Right atrium auricular region (tissue), 2 donors: ENCODE measurements at regions not wholly inside any gene's neighbourhood (a gene's known extent, or its start where the extent isn't known, plus 50 kb on each side); places are given as distances from the start of the nearest gene placed in this dataset.

Source experiments
- DNase-seq: peaks from one replicate; pipeline ENCODE4 v3.0.0-alpha.2; 2019; ENCODE audit warnings: low spot score
- H3K27ac ChIP-seq, 2 donors: fragments of 200-600 bp; sonication (generic); 1 replicate in 1 of 2; 2 replicates in 1 of 2; pipeline ENCODE4 v1.5.1; 2016 to 2019
- H3K27me3 ChIP-seq, 2 donors: fragments of 200-600 bp; sonication (generic); one replicate each; pipeline versions ENCODE4 v1.5.1 to v1.6.0; 2017 to 2019
- H3K36me3 ChIP-seq: fragments of 200-600 bp; sonication (generic); one replicate; pipeline ENCODE4 v1.5.1; 2016
- H3K4me1 ChIP-seq, 2 donors: fragments of 200-600 bp; sonication (generic); one replicate each; pipeline versions ENCODE4 v1.5.1 to v1.6.0; 2017 to 2019
- H3K4me3 ChIP-seq, 2 donors: fragments of 200-600 bp; sonication (generic); 1 replicate in 1 of 2; 2 replicates in 1 of 2; pipeline ENCODE4 v1.5.1; 2017 to 2019; ENCODE audit warnings: mild to moderate bottlenecking in 1 of 2, moderate library complexity in 1 of 2
- H3K9me3 ChIP-seq, 2 donors: fragments of 200-600 bp; sonication (generic); one replicate each; pipeline ENCODE4 v1.5.1; 2019
- TF ChIP-seq, protein P1 (sequence below), 2 donors: fragments of 200-600 bp; sonication (generic); IDR thresholded peaks; one replicate each; pipeline ENCODE4 v1.5.1; 2019; ENCODE audit warnings: antibody characterized with exemption in 2 of 2

DNA sequence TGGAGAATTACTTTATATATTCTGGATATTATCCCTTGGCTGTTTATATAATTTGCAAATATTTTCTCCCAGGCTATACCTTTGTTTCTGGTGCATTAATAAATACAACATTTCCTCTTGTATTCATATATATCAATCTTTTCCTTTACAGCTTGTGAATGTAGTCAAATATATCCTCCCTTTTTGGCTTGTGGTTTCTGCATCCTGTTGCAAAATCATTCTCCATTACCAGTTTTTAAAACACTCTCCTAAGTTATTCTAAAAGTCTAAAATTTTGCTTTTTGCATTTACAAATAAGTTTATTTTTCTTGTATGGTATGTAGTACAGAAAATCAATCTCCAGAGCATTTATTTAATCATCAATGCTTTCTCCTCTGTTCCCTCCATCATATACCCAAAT, 909.4 kb downstream of the ADGRL2 start:
- H3K9me3 ChIP-seq, result peaks cover 0 to 12% of the 10 kb centered on the region in 2 donors

DNA sequence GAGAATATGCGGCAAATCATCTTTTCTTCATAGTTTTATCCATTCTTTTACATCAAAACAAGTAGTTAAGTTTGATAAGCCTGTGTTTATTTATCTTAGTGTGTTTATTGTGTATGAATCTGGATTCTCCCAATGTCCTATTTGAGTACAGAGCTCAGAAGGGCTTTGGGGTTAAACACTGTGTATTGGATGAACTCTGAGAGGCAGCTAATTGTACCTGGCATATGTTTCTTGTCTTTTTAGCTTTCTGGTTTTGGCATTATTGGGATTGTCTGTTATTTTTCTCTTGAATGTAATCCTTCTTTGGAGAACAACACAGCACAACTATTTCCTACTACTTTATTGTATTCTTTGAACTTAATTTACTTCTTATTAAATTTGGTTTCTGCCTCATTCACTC, 906.9 kb downstream of the ADGRL2 start:
- Histone ChIP-seq H3K36me3 (no peaks in the 10 kb centered on the region), H3K27me3 (no peaks in the 10 kb centered on the region), H3K4me1 (no peaks in the 10 kb centered on the region), H3K4me3 (no peak overlapping the region), H3K9me3 (no peaks in the 10 kb centered on the region), H3K27ac (no peak overlapping the region)
- DNase-seq, result no peak
- TF ChIP-seq, protein P1, sequence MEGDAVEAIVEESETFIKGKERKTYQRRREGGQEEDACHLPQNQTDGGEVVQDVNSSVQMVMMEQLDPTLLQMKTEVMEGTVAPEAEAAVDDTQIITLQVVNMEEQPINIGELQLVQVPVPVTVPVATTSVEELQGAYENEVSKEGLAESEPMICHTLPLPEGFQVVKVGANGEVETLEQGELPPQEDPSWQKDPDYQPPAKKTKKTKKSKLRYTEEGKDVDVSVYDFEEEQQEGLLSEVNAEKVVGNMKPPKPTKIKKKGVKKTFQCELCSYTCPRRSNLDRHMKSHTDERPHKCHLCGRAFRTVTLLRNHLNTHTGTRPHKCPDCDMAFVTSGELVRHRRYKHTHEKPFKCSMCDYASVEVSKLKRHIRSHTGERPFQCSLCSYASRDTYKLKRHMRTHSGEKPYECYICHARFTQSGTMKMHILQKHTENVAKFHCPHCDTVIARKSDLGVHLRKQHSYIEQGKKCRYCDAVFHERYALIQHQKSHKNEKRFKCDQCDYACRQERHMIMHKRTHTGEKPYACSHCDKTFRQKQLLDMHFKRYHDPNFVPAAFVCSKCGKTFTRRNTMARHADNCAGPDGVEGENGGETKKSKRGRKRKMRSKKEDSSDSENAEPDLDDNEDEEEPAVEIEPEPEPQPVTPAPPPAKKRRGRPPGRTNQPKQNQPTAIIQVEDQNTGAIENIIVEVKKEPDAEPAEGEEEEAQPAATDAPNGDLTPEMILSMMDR (IDR thresholded peaks at IDR 0.05), result no peak

More for the DNA sequence above, 909.4 kb downstream of the ADGRL2 start:
- no peaks in the 10 kb centered on the region for H3K27me3 ChIP-seq
- no peak overlapping the region for H3K27ac ChIP-seq
- TF ChIP-seq, protein P1 (IDR thresholded peaks at IDR 0.05), result no peak
- H3K36me3 ChIP-seq, result no peaks in the 10 kb centered on the region
- no peaks in the 10 kb centered on the region for H3K4me1 ChIP-seq
- no peak for DNase-seq
- H3K4me3 ChIP-seq, result no peak overlapping the region

DNA sequence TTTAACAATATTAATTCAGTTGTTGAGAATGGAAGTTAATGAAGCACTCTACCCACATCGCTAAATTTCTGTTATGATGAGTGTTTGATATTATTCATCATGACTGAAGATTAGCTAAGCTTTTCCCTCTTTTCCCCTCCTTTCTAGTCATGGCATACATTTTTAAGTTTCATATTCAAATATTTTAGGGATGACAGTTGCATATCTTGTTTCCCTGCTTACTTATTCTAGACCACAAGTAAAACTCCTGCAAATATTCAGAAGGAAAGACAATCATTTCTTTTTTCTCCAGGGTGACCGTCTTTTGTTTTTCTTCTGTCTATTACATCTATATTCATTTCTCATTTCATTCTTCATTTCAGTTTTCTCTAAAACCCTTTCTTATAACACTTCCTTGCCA, 906.0 kb downstream of the ADGRL2 start:
- Histone ChIP-seq H3K27ac (no peak overlapping the region), H3K4me1 (no peaks in the 10 kb centered on the region), H3K9me3 (no peaks in the 10 kb centered on the region), H3K36me3 (no peaks in the 10 kb centered on the region), H3K27me3 (no peaks in the 10 kb centered on the region), H3K4me3 (no peak overlapping the region)
- DNase-seq, result no peak
- TF ChIP-seq, protein P1 (IDR thresholded peaks at IDR 0.05), result no peak

DNA sequence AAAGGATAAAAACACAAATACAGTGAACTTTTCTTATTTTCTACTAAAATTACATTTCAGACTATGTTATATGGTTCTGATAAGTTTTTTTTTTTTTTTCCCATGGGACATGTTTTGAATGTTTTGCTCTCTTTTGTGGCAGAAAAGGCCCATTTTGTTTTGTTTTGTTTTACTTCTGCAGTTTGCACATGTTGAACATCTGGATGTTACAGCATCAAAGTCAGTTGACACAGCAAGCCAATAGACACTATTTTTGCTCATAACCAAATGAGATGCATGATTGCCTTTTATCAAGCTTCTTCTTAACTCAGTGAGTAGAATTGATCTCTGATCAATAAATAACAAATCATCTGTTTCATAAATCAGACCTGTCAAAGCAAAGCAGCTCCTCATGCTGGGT, 904.2 kb downstream of the ADGRL2 start:
- no peaks in the 10 kb centered on the region for H3K27me3 ChIP-seq
- TF ChIP-seq, protein P1 (IDR thresholded peaks at IDR 0.05), result no peak
- no peaks in the 10 kb centered on the region for H3K36me3 ChIP-seq
- no peaks in the 10 kb centered on the region for H3K4me1 ChIP-seq
- H3K9me3 ChIP-seq, result no peaks in the 10 kb centered on the region
- H3K27ac ChIP-seq, result no peak overlapping the region
- no peak overlapping the region for H3K4me3 ChIP-seq
- DNase-seq, result no peak

DNA sequence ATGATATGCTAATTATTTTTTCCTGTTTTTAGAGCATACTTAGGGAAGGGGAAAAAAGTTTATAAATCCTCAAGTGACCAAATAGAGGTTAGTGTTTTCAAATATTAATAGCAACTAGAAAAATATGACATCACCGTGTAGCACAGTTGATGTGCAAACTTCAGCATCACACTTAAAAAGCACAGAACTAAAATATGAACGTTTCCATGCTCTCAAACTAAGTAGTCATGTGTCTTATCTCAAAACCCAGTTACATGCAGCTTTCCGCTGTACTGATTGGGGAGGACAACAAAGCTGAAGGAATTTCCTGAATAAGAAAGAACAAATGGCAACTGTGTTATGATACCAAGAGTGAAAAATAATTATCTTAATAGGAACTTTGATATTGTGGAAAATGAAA, 903.7 kb downstream of the ADGRL2 start:
- TF ChIP-seq, protein P1 (IDR thresholded peaks at IDR 0.05), result no peak
- Histone ChIP-seq H3K4me3 (no peak overlapping the region), H3K4me1 (no peaks in the 10 kb centered on the region), H3K9me3 (no peaks in the 10 kb centered on the region), H3K27ac (peak overlapping the region in 1 of 2 donors; percentile 4), H3K27me3 (no peaks in the 10 kb centered on the region), H3K36me3 (no peaks in the 10 kb centered on the region)
- no peak for DNase-seq

DNA sequence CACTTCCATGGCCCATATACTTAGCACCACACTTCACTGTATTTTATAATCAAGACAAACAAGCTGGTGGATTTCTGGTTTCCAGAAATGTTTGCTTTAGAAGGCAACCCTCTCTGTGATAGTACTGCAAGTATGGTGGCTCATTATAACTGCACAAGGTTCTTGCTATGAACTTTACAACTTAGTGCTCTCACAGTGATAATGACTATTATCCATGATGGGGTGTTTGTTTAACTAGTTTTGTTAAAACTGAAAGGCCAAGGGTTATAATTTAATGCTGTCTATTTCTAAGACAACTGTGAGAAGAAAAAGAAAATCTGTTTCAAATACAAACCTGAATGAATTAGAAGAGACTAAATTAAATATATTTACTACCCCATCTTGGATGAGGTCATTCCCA, 903.2 kb downstream of the ADGRL2 start:
- no peaks in the 10 kb centered on the region for H3K4me1 ChIP-seq
- peak overlapping the region in 1 of 2 donors; percentile 4 for H3K27ac ChIP-seq
- DNase-seq, result no peak
- H3K9me3 ChIP-seq, result no peaks in the 10 kb centered on the region
- no peak overlapping the region for H3K4me3 ChIP-seq
- no peaks in the 10 kb centered on the region for H3K27me3 ChIP-seq
- no peaks in the 10 kb centered on the region for H3K36me3 ChIP-seq
- TF ChIP-seq, protein P1 (IDR thresholded peaks at IDR 0.05), result no peak
